GM23248 (cell line): ENCODE measurements at regions not wholly inside any gene's neighbourhood (a gene's known extent, or its start where the extent isn't known, plus 50 kb on each side); places are given as distances from the start of the nearest gene placed in this dataset.

ENCODE experiments used
- EZH2 ChIP-seq: fragments of 200-600 bp; sonication (generic); IDR thresholded peaks from 2 replicates; pipeline ENCODE4 v1.6.1; 2018; ENCODE audit warnings: antibody characterized with exemption, mild to moderate bottlenecking; ENCODE audit not compliant: insufficient read depth, poor library complexity, severe bottlenecking
- EZH2phosphoT487 ChIP-seq: fragments of 200-600 bp; sonication (generic); IDR thresholded peaks from 2 replicates; pipeline ENCODE4 v1.6.1; 2018; ENCODE audit warnings: antibody characterized with exemption, moderate library complexity, mild to moderate bottlenecking, low read depth; ENCODE audit not compliant: insufficient read depth

DNA sequence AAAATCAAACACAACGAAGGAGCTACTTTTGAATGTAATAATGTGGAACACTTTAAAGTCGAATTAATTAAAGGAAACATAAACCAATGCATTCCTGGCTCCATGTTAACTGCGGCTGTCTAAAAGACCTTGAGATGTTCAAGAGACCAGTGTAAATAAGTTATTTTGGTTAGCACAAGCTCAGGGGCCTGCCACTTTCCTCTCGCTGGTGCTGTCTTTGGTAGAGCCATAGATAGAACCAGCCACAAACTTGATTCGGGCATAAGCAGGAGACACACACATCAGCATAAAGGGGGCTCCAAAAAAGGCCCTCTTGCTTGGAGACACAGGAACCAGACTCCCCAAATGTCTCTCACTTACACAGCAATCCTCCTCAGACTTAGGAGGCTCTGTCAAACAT lies 121.6 kb upstream of the TBX20 start:
- TF ChIP-seq EZH2 (no peak), EZH2phosphoT487 (no peak)
